ENCODE measurements at regions not wholly inside any gene's neighbourhood (a gene's known extent, or its start where the extent isn't known, plus 50 kb on each side); places are given as distances from the start of the nearest gene placed in this dataset.

GRCh38 chr10:1886039-1886438 is 148.7 kb upstream of the ADARB2 start:
- no peak overlapping the region for H3K18ac ChIP-seq (ENCODE audit: low read depth, low read length)
- dilution Hi-C loops (cut with HindIII; ENCODE audit: low sequenced_read_pairs, unreplicated experiment) = no loop called here
- no CpG with 5 or more reads among the region's 1 CpG for WGBS, 2 experiments (ENCODE audit: extremely low coverage in 2 of 2, insufficient read length in 1 of 2)

More at GRCh38 chr10:1886039-1886438, 148.7 kb upstream of the ADARB2 start:
- H2BK120ac ChIP-seq (ENCODE audit: low read depth, low read length) = no peak overlapping the region
- H3K4ac ChIP-seq (ENCODE audit: low read depth, low read length) = no peak overlapping the region
- H3K9ac ChIP-seq (ENCODE audit: low read depth, low read length) = no peak overlapping the region
- no peaks in the 10 kb centered on the region for H3K9me1 ChIP-seq (ENCODE audit: insufficient read depth, low read length)
- H3K27ac ChIP-seq (ENCODE audit: insufficient read depth, low read length) = no peak overlapping the region
- no peak overlapping the region for H3K4me2 ChIP-seq (ENCODE audit: low read depth, low read length)
- in situ Hi-C loops (cut with MboI; ENCODE audit: low sequenced_read_pairs) = no loop called here
- no peak overlapping the region for H2AK9ac ChIP-seq (replicated peaks; ENCODE audit: low read depth, low read length, poor library complexity)
- H4K91ac ChIP-seq (ENCODE audit: insufficient read depth, low read depth, low read length) = no peak overlapping the region
- ChIA-PET CTCF (interaction anchor here (0.7 kb wide), 1 partner anchor 22 kb away, joined by 3 read pairs; no protein-coding TSS in a partner anchor), POLR2A (ENCODE audit: unreplicated experiment) (no interaction called here)
- intact Hi-C loops (cut with micrococcal nuclease) = no loop called here
- no peak for ATAC-seq (ENCODE audit: low read depth)
- no peak overlapping the region for H2BK15ac ChIP-seq (ENCODE audit: low read depth, low read length)
- H2BK5ac ChIP-seq (ENCODE audit: low read depth, low read length, poor library complexity, severe bottlenecking) = no peak overlapping the region
- TF ChIP-seq USF2 (IDR thresholded peaks at IDR 0.05; ENCODE audit: low read depth, low read length) = no peak
- TF ChIP-seq SMC3 (IDR thresholded peaks at IDR 0.05; ENCODE audit: low read depth, low read length) = no peak
- no peak for TF ChIP-seq NFE2L2 (IDR thresholded peaks at IDR 0.05; ENCODE audit: low read depth, low read length)
- no peak for TF ChIP-seq FOS (IDR thresholded peaks at IDR 0.05; ENCODE audit: low read depth, low read length)
- TF ChIP-seq MXI1 (IDR thresholded peaks at IDR 0.05; ENCODE audit: borderline replicate concordance, low read depth, low read length) = no peak
- no peak for TF ChIP-seq MAZ (IDR thresholded peaks at IDR 0.05; ENCODE audit: borderline replicate concordance, low read depth, low read length)
- no peak for TF ChIP-seq RAD21 (IDR thresholded peaks at IDR 0.05; ENCODE audit: low read length)
- no peak for TF ChIP-seq CTCF (conservative IDR thresholded peaks at IDR 0.05; ENCODE audit: low read depth, low read length)
- TF ChIP-seq BHLHE40 (IDR thresholded peaks at IDR 0.05; ENCODE audit: low read depth, low read length) = no peak
- TF ChIP-seq RFX5 (IDR thresholded peaks at IDR 0.05; ENCODE audit: low read depth, low read length) = no peak
- no peak for TF ChIP-seq RCOR1 (IDR thresholded peaks at IDR 0.05; ENCODE audit: insufficient replicate concordance, low read length)
- no peak for TF ChIP-seq POLR2A (IDR thresholded peaks at IDR 0.05; ENCODE audit: low read depth, low read length)
- TF ChIP-seq CHD1 (IDR thresholded peaks at IDR 0.05; ENCODE audit: low read depth, low read length) = no peak
- TF ChIP-seq CEBPB (IDR thresholded peaks at IDR 0.05; ENCODE audit: low read depth, low read length) = no peak
- TF ChIP-seq ELK1 (IDR thresholded peaks at IDR 0.05; ENCODE audit: borderline replicate concordance, low read depth, low read length) = no peak
- no peak for TF ChIP-seq MAFK (IDR thresholded peaks at IDR 0.05; ENCODE audit: low read depth, low read length)
- no peak for DNase-seq
- H3K14ac ChIP-seq (replicated peaks; ENCODE audit: low read depth, low read length) = no peak overlapping the region
- no peak overlapping the region for H3K4me3 ChIP-seq (ENCODE audit: insufficient read depth, low read depth, low read length)
- no peak overlapping the region for H3K56ac ChIP-seq (ENCODE audit: extremely low read depth, insufficient read depth, low read length)
- no TSS peak for BruUV-seq (replicated peaks)
- H3K79me1 ChIP-seq (ENCODE audit: low read depth in 1 of 2, low read length in 2 of 2) = no peaks in the 10 kb centered on the region
- peaks cover 13% of the 10 kb centered on the region; the same call in 1 of the 2 replicates for H3K9me3 ChIP-seq (ENCODE audit: control insufficient read depth, insufficient read depth, low read length)
- H3K27me3 ChIP-seq (ENCODE audit: control insufficient read depth, insufficient read depth, low read length) = no peaks in the 10 kb centered on the region
- H3K36me3 ChIP-seq (ENCODE audit: control insufficient read depth, insufficient read depth, low read length) = no peaks in the 10 kb centered on the region
- no peaks in the 10 kb centered on the region for H3K4me1 ChIP-seq (ENCODE audit: control insufficient read depth, insufficient read depth, low read length)
- H4K8ac ChIP-seq (ENCODE audit: low read depth in 2 of 2, low read length in 2 of 2) = no peak overlapping the region
- H4K5ac ChIP-seq (ENCODE audit: low read depth, low read length) = no peak overlapping the region
- H2BK20ac ChIP-seq (ENCODE audit: low read depth, low read length) = no peak overlapping the region
- no peak overlapping the region for H3K23ac ChIP-seq (ENCODE audit: low read depth, low read length)
- H2AFZ ChIP-seq (replicated peaks; ENCODE audit: low read length, poor library complexity) = no peak overlapping the region
- no peak overlapping the region for H2AK5ac ChIP-seq (ENCODE audit: low read depth, low read length)
- H4K20me1 ChIP-seq (ENCODE audit: insufficient read depth, low read length) = no peaks in the 10 kb centered on the region
